KBM-7 (cell line): ENCODE measurements at regions not wholly inside any gene's neighbourhood (a gene's known extent, or its start where the extent isn't known, plus 50 kb on each side); places are given as distances from the start of the nearest gene placed in this dataset.
A peak's percentile ranks its signal among the peaks of the same experiment; 100 is the strongest.

Experiments used
- DNase-seq: peaks from one replicate; pipeline ENCODE4 v3.0.0-alpha.2; 2015
- in situ Hi-C: fragments of 300-500 bp; cut with MboI; formaldehyde crosslinking; loops from 2 replicates; pipeline ENCODE4 v1.14.3; 2020; ENCODE audit warnings: low sequenced_read_pairs, low pct_unique_long_range_greater_than_20kb, mixed read lengths

- in situ Hi-C loops, result no loop called here
Observed at GRCh38 chr12:67370979-67371378, 101.8 kb downstream of the CAND1 start.

GRCh38 chr12:67377021-67377420 lies 107.9 kb downstream of the CAND1 start:
- in situ Hi-C loops, result no loop called here
- no peak for DNase-seq

More at GRCh38 chr12:67370979-67371378, 101.8 kb downstream of the CAND1 start:
- DNase-seq, result no peak

- in situ Hi-C loops, result no loop called here
- no peak for DNase-seq
Observed at GRCh38 chr12:67377541-67377940, 108.4 kb downstream of the CAND1 start.

GRCh38 chr12:67382241-67382871 lies 113.2 kb downstream of the CAND1 start:
- DNase-seq, result no peak
- in situ Hi-C loops, result no loop called here

GRCh38 chr12:67386869-67387565 lies 117.9 kb downstream of the CAND1 start:
- DNase-seq, result no peak

GRCh38 chr12:67388331-67389138 lies 119.4 kb downstream of the CAND1 start:
- in situ Hi-C loops, result no loop called here
- peak; percentile 3 for DNase-seq

More at GRCh38 chr12:67386869-67387565, 117.9 kb downstream of the CAND1 start:
- in situ Hi-C loops, result no loop called here

- in situ Hi-C loops, result no loop called here
- no peak for DNase-seq
Observed at GRCh38 chr12:67390273-67390672, 121.1 kb downstream of the CAND1 start.

GRCh38 chr12:67391034-67391433 lies 121.9 kb downstream of the CAND1 start:
- in situ Hi-C loops, result no loop called here
- no peak for DNase-seq

- no peak for DNase-seq
- in situ Hi-C loops, result no loop called here
Observed at GRCh38 chr12:67391656-67392055, 122.5 kb downstream of the CAND1 start.

- no peak for DNase-seq
Observed at GRCh38 chr12:67394550-67394949, 125.4 kb downstream of the CAND1 start.

GRCh38 chr12:67400742-67401141 lies 131.6 kb downstream of the CAND1 start:
- no peak for DNase-seq
- in situ Hi-C loops, result no loop called here

More at GRCh38 chr12:67394550-67394949, 125.4 kb downstream of the CAND1 start:
- in situ Hi-C loops, result no loop called here

GRCh38 chr12:67410246-67410645 lies 141.1 kb downstream of the CAND1 start:
- in situ Hi-C loops, result no loop called here

GRCh38 chr12:67410667-67411067 lies 141.5 kb downstream of the CAND1 start:
- in situ Hi-C loops, result no loop called here
- DNase-seq, result no peak

More at GRCh38 chr12:67410246-67410645, 141.1 kb downstream of the CAND1 start:
- no peak for DNase-seq

- no peak for DNase-seq
- in situ Hi-C loops, result no loop called here
Observed at GRCh38 chr12:67411562-67411961, 142.4 kb downstream of the CAND1 start.

- in situ Hi-C loops, result no loop called here
- no peak for DNase-seq
Observed at GRCh38 chr12:67413577-67413976, 144.4 kb downstream of the CAND1 start.

GRCh38 chr12:67414011-67414715 lies 145.0 kb downstream of the CAND1 start:
- DNase-seq, result no peak
- in situ Hi-C loops, result no loop called here

- in situ Hi-C loops, result no loop called here
- DNase-seq, result peak; percentile 12
Observed at GRCh38 chr12:67415473-67415872, 146.3 kb downstream of the CAND1 start.

- DNase-seq, result no peak
- in situ Hi-C loops, result no loop called here
Observed at GRCh38 chr12:67419810-67420209, 150.7 kb downstream of the CAND1 start.

- no peak for DNase-seq
- in situ Hi-C loops, result no loop called here
Observed at GRCh38 chr12:67420506-67420905, 151.3 kb downstream of the CAND1 start.
